Loucy (cell line): ENCODE measurements at regions not wholly inside any gene's neighbourhood (a gene's known extent, or its start where the extent isn't known, plus 50 kb on each side); places are given as distances from the start of the nearest gene placed in this dataset.

Experiments
- H2AFZ ChIP-seq: fragments of 200-600 bp; sonication (generic); 2 replicates; pipeline ENCODE4 v1.6.0; 2016; ENCODE audit warnings: antibody characterized with exemption, mild to moderate bottlenecking, low read length, moderate library complexity
- H3F3A ChIP-seq: fragments of 200-600 bp; 2 replicates; pipeline ENCODE4 v1.6.0; 2016; ENCODE audit warnings: antibody characterized with exemption, low read depth, mild to moderate bottlenecking
- H3K27me3 ChIP-seq: fragments of 200-600 bp; sonication (generic); 2 replicates; pipeline ENCODE4 v1.6.1; 2014; ENCODE audit warnings: low read length, mild to moderate bottlenecking; ENCODE audit not compliant: insufficient read depth, poor library complexity, severe bottlenecking
- H3K36me3 ChIP-seq: fragments of 200-600 bp; sonication (generic); 2 replicates; pipeline ENCODE4 v1.6.1; 2016; ENCODE audit warnings: low read length; ENCODE audit not compliant: insufficient read depth
- H3K4me1 ChIP-seq: fragments of 200-600 bp; sonication (generic); 2 replicates; pipeline ENCODE4 v1.5.1; 2014; ENCODE audit warnings: low read length, mild to moderate bottlenecking; ENCODE audit not compliant: insufficient read depth, poor library complexity, severe bottlenecking
- H3K4me2 ChIP-seq: fragments of 200-600 bp; sonication (generic); 2 replicates; pipeline ENCODE4 v1.6.0; 2014; ENCODE audit warnings: antibody characterized with exemption, low read length, low read depth, mild to moderate bottlenecking; ENCODE audit not compliant: poor library complexity, severe bottlenecking
- H3K4me3 ChIP-seq: fragments of 200-600 bp; sonication (generic); 2 replicates; pipeline ENCODE4 v1.5.1; 2014; ENCODE audit warnings: low read length, mild to moderate bottlenecking, mixed read lengths; ENCODE audit not compliant: poor library complexity, severe bottlenecking
- H3K79me2 ChIP-seq: fragments of 200-600 bp; sonication (generic); 2 replicates; pipeline ENCODE4 v1.6.1; 2014; ENCODE audit warnings: low read length; ENCODE audit not compliant: insufficient read depth
- H3K9ac ChIP-seq: fragments of 200-600 bp; sonication (generic); 2 replicates; pipeline ENCODE4 v1.6.0; 2014; ENCODE audit warnings: mild to moderate bottlenecking, low read depth, low read length, moderate library complexity; ENCODE audit not compliant: poor library complexity, severe bottlenecking
- H3K9me2 ChIP-seq: fragments of 200-600 bp; sonication (generic); replicated peaks from 2 replicates; pipeline ENCODE4 v1.6.1; 2016; ENCODE audit warnings: low read depth, low read length, mixed read lengths
- H3K9me3 ChIP-seq: fragments of 200-600 bp; sonication (generic); 2 replicates; pipeline ENCODE4 v1.6.1; 2014; ENCODE audit warnings: mild to moderate bottlenecking, antibody characterized with exemption, low read length, low read depth; ENCODE audit not compliant: insufficient read depth
- H4K20me1 ChIP-seq: fragments of 200-600 bp; sonication (generic); 2 replicates; pipeline ENCODE4 v1.6.0; 2014; ENCODE audit warnings: antibody characterized with exemption, low read length, mild to moderate bottlenecking; ENCODE audit not compliant: insufficient read depth, poor library complexity, severe bottlenecking
- CTCF ChIP-seq: fragments of 200-600 bp; sonication (generic); conservative IDR thresholded peaks from 2 replicates; pipeline ENCODE4 v1.5.1; 2014; ENCODE audit warnings: mild to moderate bottlenecking, antibody characterized with exemption, low read length
- EZH2phosphoT487 ChIP-seq: fragments of 200-600 bp; IDR thresholded peaks from 2 replicates; pipeline ENCODE4 v1.6.1; 2018; ENCODE audit warnings: antibody characterized with exemption, mild to moderate bottlenecking, moderate library complexity, borderline replicate concordance

GRCh38 chr4:156188596-156188995, 234.9 kb upstream of the CTSO start:
- no peaks in the 10 kb centered on the region for H4K20me1 ChIP-seq
- H3K9ac ChIP-seq = no peak overlapping the region
- no peak overlapping the region for H2AFZ ChIP-seq
- H3K36me3 ChIP-seq = no peaks in the 10 kb centered on the region
- no peak for TF ChIP-seq CTCF
- no peak for TF ChIP-seq EZH2phosphoT487
- no peaks in the 10 kb centered on the region for H3K9me2 ChIP-seq
- H3K4me3 ChIP-seq = no peak overlapping the region
- no peaks in the 10 kb centered on the region for H3K9me3 ChIP-seq
- H3K4me2 ChIP-seq = no peak overlapping the region
- no peaks in the 10 kb centered on the region for H3K4me1 ChIP-seq
- no peaks in the 10 kb centered on the region for H3K27me3 ChIP-seq
- H3F3A ChIP-seq = no peaks in the 10 kb centered on the region
- no peaks in the 10 kb centered on the region for H3K79me2 ChIP-seq

DNA sequence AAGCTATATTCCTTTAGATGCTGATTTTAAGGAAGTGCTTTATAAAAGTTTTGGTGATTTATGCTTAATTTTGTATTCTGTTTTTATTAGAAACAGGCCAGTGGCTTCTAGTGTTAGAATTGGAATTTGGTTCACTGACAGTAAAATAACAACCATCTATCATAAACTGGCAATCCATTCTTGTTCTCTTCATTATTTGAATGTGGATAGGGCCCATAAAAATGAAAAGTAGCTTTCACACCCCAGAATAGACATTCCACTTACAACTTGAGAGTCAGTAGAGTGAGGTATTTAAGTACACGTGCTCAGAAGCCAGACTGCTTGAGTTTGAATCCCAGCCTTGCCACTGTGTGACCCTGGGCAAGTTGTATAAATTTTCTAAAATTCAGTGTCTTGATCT, 232.4 kb upstream of the CTSO start:
- Histone ChIP-seq H3K36me3 (no peaks in the 10 kb centered on the region), H3K79me2 (no peaks in the 10 kb centered on the region), H3K9me3 (no peaks in the 10 kb centered on the region), H2AFZ (no peak overlapping the region), H3K4me3 (no peak overlapping the region), H3K27me3 (no peaks in the 10 kb centered on the region), H3K9me2 (no peaks in the 10 kb centered on the region), H3K4me2 (no peak overlapping the region), H3K4me1 (no peaks in the 10 kb centered on the region), H4K20me1 (no peaks in the 10 kb centered on the region), H3F3A (no peaks in the 10 kb centered on the region), H3K9ac (no peak overlapping the region)
- no peak for TF ChIP-seq EZH2phosphoT487
- no peak for TF ChIP-seq CTCF

DNA sequence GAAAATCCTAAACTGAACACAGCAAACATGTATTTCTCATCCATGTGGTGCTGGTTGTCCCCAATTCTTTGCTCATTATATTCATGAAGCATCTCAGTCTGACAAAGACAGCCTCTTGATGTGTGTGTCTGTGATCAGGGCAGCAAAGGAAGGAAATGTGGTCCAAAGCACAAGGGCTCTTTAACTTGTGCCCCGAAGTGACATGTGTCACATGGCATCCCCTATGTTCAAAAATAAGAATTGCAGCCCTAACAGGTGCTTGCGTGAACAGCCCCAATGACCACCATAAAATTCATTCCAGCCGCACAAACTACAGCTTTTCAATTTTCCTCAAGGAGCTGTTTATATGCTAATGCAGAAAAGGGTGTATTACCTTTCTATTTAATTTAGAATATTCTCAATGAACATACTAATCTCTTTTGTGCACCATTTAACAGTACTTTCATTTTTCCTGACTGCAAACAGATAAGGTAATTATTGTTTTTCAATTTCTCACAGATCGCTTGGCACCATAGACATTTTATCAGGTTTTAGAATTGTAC, 231.9 kb upstream of the CTSO start:
- Histone ChIP-seq H3K27me3 (no peaks in the 10 kb centered on the region), H3K4me1 (no peaks in the 10 kb centered on the region), H3K9ac (no peak overlapping the region), H3K9me3 (no peaks in the 10 kb centered on the region), H3K4me3 (no peak overlapping the region), H4K20me1 (no peaks in the 10 kb centered on the region), H2AFZ (no peak overlapping the region), H3F3A (no peaks in the 10 kb centered on the region), H3K36me3 (no peaks in the 10 kb centered on the region), H3K79me2 (no peaks in the 10 kb centered on the region), H3K9me2 (no peaks in the 10 kb centered on the region), H3K4me2 (no peak overlapping the region)
- no peak for TF ChIP-seq CTCF
- TF ChIP-seq EZH2phosphoT487 = no peak
